ENCODE measurements at regions not wholly inside any gene's neighbourhood (a gene's known extent, or its start where the extent isn't known, plus 50 kb on each side); places are given as distances from the start of the nearest gene placed in this dataset.

- DNase-seq (ENCODE audit: extremely low spot score): no peak
- CTCF ChIA-PET: no interaction called here
- TF ChIP-seq CTBP1 (IDR thresholded peaks at IDR 0.05; ENCODE audit: borderline replicate concordance): no peak
- no peak for TF ChIP-seq SUZ12 (IDR thresholded peaks at IDR 0.05)
- no peak for TF ChIP-seq ELF4 (IDR thresholded peaks at IDR 0.05)
- no peak for TF ChIP-seq LEF1 (IDR thresholded peaks at IDR 0.05; ENCODE audit: borderline replicate concordance)
- no peak for TF ChIP-seq ZNF384 (IDR thresholded peaks at IDR 0.05)
- no peak for TF ChIP-seq BHLHE40 (IDR thresholded peaks at IDR 0.05; ENCODE audit: borderline replicate concordance)
- TF ChIP-seq FOXA1 (IDR thresholded peaks at IDR 0.05): no peak
- no peak for TF ChIP-seq HDGF (IDR thresholded peaks at IDR 0.05; ENCODE audit: borderline replicate concordance)
- no peak for TF ChIP-seq PKNOX1 (IDR thresholded peaks at IDR 0.05)
- no peak for TF ChIP-seq SP1 (IDR thresholded peaks at IDR 0.05)
- TF ChIP-seq ARNT (IDR thresholded peaks at IDR 0.05): no peak
- no peak for TF ChIP-seq FOXM1 (IDR thresholded peaks at IDR 0.05; ENCODE audit: borderline replicate concordance)
- TF ChIP-seq TARDBP (IDR thresholded peaks at IDR 0.05): no peak
- POLR2A ChIA-PET: no interaction called here
These were observed 494.3 kb downstream of the PTPRU start for GRCh38 chr1:29730623-29731022.

GRCh38 chr1:29729281-29729680, 493.0 kb downstream of the PTPRU start:
- ChIA-PET POLR2A (no interaction called here), CTCF (no interaction called here)
- no peak for TF ChIP-seq CTBP1 (IDR thresholded peaks at IDR 0.05; ENCODE audit: borderline replicate concordance)
- TF ChIP-seq NFRKB (IDR thresholded peaks at IDR 0.05): no peak
- TF ChIP-seq ARNT (IDR thresholded peaks at IDR 0.05): no peak
- no peak for TF ChIP-seq PKNOX1 (IDR thresholded peaks at IDR 0.05)
- no peak for TF ChIP-seq TARDBP (IDR thresholded peaks at IDR 0.05)
- no peak for TF ChIP-seq ELF4 (IDR thresholded peaks at IDR 0.05)
- no peak for TF ChIP-seq FOXK2 (IDR thresholded peaks at IDR 0.05)
- no peak for TF ChIP-seq FOXM1 (IDR thresholded peaks at IDR 0.05; ENCODE audit: borderline replicate concordance)
- TF ChIP-seq FOXA1 (IDR thresholded peaks at IDR 0.05): no peak
- no peak for TF ChIP-seq HDGF (IDR thresholded peaks at IDR 0.05; ENCODE audit: borderline replicate concordance)
- TF ChIP-seq BHLHE40 (IDR thresholded peaks at IDR 0.05; ENCODE audit: borderline replicate concordance): no peak
- TF ChIP-seq SP1 (IDR thresholded peaks at IDR 0.05): no peak
- TF ChIP-seq L3MBTL2 (conservative IDR thresholded peaks at IDR 0.05): no peak
- TF ChIP-seq LEF1 (IDR thresholded peaks at IDR 0.05; ENCODE audit: borderline replicate concordance): no peak
- no peak for TF ChIP-seq ZNF384 (IDR thresholded peaks at IDR 0.05)
- TF ChIP-seq SUZ12 (IDR thresholded peaks at IDR 0.05): no peak
- no peak for DNase-seq (ENCODE audit: extremely low spot score)

GRCh38 chr1:29728703-29729102, 492.4 kb downstream of the PTPRU start:
- POLR2A ChIA-PET: no interaction called here
- DNase-seq (ENCODE audit: extremely low spot score): no peak
- CTCF ChIA-PET: no interaction called here
- TF ChIP-seq NFRKB (IDR thresholded peaks at IDR 0.05) (no peak), PKNOX1 (IDR thresholded peaks at IDR 0.05) (no peak), ARNT (IDR thresholded peaks at IDR 0.05) (no peak), CTBP1 (IDR thresholded peaks at IDR 0.05; ENCODE audit: borderline replicate concordance) (no peak), SP1 (IDR thresholded peaks at IDR 0.05) (no peak), FOXK2 (IDR thresholded peaks at IDR 0.05) (no peak), ZNF384 (IDR thresholded peaks at IDR 0.05) (no peak), LEF1 (IDR thresholded peaks at IDR 0.05; ENCODE audit: borderline replicate concordance) (no peak), FOXM1 (IDR thresholded peaks at IDR 0.05; ENCODE audit: borderline replicate concordance) (no peak), FOXA1 (IDR thresholded peaks at IDR 0.05) (no peak), TARDBP (IDR thresholded peaks at IDR 0.05) (no peak), ELF4 (IDR thresholded peaks at IDR 0.05) (no peak), HDGF (IDR thresholded peaks at IDR 0.05; ENCODE audit: borderline replicate concordance) (no peak), BHLHE40 (IDR thresholded peaks at IDR 0.05; ENCODE audit: borderline replicate concordance) (no peak), L3MBTL2 (conservative IDR thresholded peaks at IDR 0.05) (no peak)

GRCh38 chr1:29725262-29725661, 488.9 kb downstream of the PTPRU start:
- CTCF ChIA-PET: no interaction called here
- DNase-seq (ENCODE audit: extremely low spot score): no peak
- TF ChIP-seq HDGF (IDR thresholded peaks at IDR 0.05; ENCODE audit: borderline replicate concordance): no peak
- POLR2A ChIA-PET: no interaction called here

- TF ChIP-seq HDGF (IDR thresholded peaks at IDR 0.05; ENCODE audit: borderline replicate concordance) (no peak), LEF1 (IDR thresholded peaks at IDR 0.05; ENCODE audit: borderline replicate concordance) (no peak), TARDBP (IDR thresholded peaks at IDR 0.05) (no peak), SUZ12 (IDR thresholded peaks at IDR 0.05) (no peak), L3MBTL2 (conservative IDR thresholded peaks at IDR 0.05) (no peak), PKNOX1 (IDR thresholded peaks at IDR 0.05) (no peak), ARNT (IDR thresholded peaks at IDR 0.05) (no peak), ELF4 (IDR thresholded peaks at IDR 0.05) (no peak), NFRKB (IDR thresholded peaks at IDR 0.05) (no peak), BHLHE40 (IDR thresholded peaks at IDR 0.05; ENCODE audit: borderline replicate concordance) (no peak)
- DNase-seq (ENCODE audit: extremely low spot score): no peak
- CTCF ChIA-PET: no interaction called here
- POLR2A ChIA-PET: no interaction called here
These were observed 486.3 kb downstream of the PTPRU start for GRCh38 chr1:29722598-29722997.

GRCh38 chr1:29719253-29719652, 482.9 kb downstream of the PTPRU start:
- POLR2A ChIA-PET: no interaction called here
- no peak for TF ChIP-seq CTBP1 (IDR thresholded peaks at IDR 0.05; ENCODE audit: borderline replicate concordance)
- no peak for TF ChIP-seq FOXM1 (IDR thresholded peaks at IDR 0.05; ENCODE audit: borderline replicate concordance)
- TF ChIP-seq LEF1 (IDR thresholded peaks at IDR 0.05; ENCODE audit: borderline replicate concordance): no peak
- TF ChIP-seq TARDBP (IDR thresholded peaks at IDR 0.05): no peak
- TF ChIP-seq BHLHE40 (IDR thresholded peaks at IDR 0.05; ENCODE audit: borderline replicate concordance): no peak
- TF ChIP-seq HDGF (IDR thresholded peaks at IDR 0.05; ENCODE audit: borderline replicate concordance): no peak
- TF ChIP-seq ZNF384 (IDR thresholded peaks at IDR 0.05): no peak
- no peak for TF ChIP-seq FOXA1 (IDR thresholded peaks at IDR 0.05)
- no peak for TF ChIP-seq PKNOX1 (IDR thresholded peaks at IDR 0.05)
- TF ChIP-seq FOXK2 (IDR thresholded peaks at IDR 0.05): no peak
- TF ChIP-seq ELF4 (IDR thresholded peaks at IDR 0.05): no peak
- no peak for TF ChIP-seq SP1 (IDR thresholded peaks at IDR 0.05)
- no peak for DNase-seq (ENCODE audit: extremely low spot score)
- CTCF ChIA-PET: no interaction called here
